ENCODE measurements at regions not wholly inside any gene's neighbourhood (a gene's known extent, or its start where the extent isn't known, plus 50 kb on each side); places are given as distances from the start of the nearest gene placed in this dataset.

DNA sequence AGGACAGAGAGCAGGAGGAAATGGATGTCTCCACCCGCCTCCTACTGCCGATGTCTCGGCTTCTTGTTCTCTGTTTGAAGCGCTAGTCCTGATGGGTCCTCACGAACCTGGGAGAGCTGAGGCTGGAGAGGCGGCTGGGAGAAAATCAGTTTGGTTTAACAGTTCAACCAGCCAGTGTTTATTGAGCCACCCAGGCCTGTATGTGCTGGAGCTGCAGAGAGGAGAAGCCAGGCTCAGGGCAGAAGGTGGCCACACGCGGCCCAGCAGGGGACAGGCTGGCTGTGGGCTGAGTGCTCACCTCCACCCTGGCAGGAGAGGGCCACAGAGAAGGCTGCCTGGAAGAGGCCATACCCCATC, 202.1 kb downstream of the CYP26B1 start:
- intact Hi-C loops (cut with micrococcal nuclease): no loop called here
- no peak for DNase-seq
- Mint-ChIP-seq H3K27me3 (no peaks in the 10 kb centered on the region), H3K4me1 (ENCODE audit: low read depth) (no peaks in the 10 kb centered on the region), H3K9me3 (no peaks in the 10 kb centered on the region), H3K27ac (no peak overlapping the region), H3K36me3 (ENCODE audit: low read depth) (no peaks in the 10 kb centered on the region), H3K4me3 (no peak overlapping the region)
- TF ChIP-seq, protein P1, sequence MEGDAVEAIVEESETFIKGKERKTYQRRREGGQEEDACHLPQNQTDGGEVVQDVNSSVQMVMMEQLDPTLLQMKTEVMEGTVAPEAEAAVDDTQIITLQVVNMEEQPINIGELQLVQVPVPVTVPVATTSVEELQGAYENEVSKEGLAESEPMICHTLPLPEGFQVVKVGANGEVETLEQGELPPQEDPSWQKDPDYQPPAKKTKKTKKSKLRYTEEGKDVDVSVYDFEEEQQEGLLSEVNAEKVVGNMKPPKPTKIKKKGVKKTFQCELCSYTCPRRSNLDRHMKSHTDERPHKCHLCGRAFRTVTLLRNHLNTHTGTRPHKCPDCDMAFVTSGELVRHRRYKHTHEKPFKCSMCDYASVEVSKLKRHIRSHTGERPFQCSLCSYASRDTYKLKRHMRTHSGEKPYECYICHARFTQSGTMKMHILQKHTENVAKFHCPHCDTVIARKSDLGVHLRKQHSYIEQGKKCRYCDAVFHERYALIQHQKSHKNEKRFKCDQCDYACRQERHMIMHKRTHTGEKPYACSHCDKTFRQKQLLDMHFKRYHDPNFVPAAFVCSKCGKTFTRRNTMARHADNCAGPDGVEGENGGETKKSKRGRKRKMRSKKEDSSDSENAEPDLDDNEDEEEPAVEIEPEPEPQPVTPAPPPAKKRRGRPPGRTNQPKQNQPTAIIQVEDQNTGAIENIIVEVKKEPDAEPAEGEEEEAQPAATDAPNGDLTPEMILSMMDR (IDR thresholded peaks at IDR 0.05): no peak
- ChIA-PET CTCF (interaction anchor here (1.5 kb wide), 1 partner anchor 22 kb away, joined by 6 read pairs; no protein-coding TSS in a partner anchor), POLR2A (no interaction called here)
- no peak for ATAC-seq

DNA sequence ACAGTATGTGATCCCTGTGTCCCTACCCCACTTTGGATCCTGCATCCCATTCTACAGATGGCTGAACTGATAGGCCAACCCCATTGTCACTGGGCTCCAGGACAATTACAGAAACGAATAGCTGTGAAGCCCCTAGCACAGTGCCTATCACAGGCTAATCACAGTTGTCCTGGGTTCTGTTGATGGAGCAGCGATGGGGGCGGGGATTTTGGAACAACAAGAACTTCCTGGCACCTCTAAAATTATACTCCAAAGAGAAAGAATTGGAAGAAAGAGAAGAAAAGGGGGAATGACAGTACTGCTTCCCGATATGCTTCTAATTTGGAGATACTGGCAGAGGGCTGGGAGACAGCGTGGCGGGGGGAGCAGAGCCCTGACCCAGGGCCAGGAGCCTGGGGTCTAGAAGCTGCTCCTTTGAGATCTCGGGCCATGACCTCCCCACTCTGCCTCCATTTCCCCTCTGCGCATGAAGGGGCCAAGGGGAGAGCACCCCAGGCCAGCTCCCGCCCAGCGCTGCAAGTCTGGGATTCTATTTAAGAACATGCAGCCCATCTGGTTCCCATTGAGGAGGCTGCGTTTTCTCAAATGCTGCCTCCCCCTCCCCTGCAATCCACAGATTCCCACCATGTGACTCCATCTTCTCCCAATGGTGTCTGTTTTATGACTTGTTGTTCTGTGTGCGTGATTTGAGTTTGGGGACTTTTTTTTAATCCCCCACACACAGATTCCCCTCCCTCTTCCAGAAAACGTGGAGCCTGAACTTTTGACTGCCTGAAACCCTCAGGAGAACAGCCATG, 202.7 kb downstream of the CYP26B1 start:
- TF ChIP-seq, protein P1 (IDR thresholded peaks at IDR 0.05): no peak
- no peak overlapping the region for H3K27ac Mint-ChIP-seq
- no peaks in the 10 kb centered on the region for H3K36me3 Mint-ChIP-seq (ENCODE audit: low read depth)
- H3K4me3 Mint-ChIP-seq: no peak overlapping the region
- H3K27me3 Mint-ChIP-seq: no peaks in the 10 kb centered on the region
- no peaks in the 10 kb centered on the region for H3K4me1 Mint-ChIP-seq (ENCODE audit: low read depth)
- POLR2A ChIA-PET: no interaction called here
- H3K9me3 Mint-ChIP-seq: no peaks in the 10 kb centered on the region
- intact Hi-C loops (cut with micrococcal nuclease): no loop called here
- ATAC-seq (no peak), DNase-seq (no peak)
- CTCF ChIA-PET: interaction anchor here (1.5 kb wide), 1 partner anchor 21 kb away, joined by 6 read pairs; no protein-coding TSS in a partner anchor

DNA sequence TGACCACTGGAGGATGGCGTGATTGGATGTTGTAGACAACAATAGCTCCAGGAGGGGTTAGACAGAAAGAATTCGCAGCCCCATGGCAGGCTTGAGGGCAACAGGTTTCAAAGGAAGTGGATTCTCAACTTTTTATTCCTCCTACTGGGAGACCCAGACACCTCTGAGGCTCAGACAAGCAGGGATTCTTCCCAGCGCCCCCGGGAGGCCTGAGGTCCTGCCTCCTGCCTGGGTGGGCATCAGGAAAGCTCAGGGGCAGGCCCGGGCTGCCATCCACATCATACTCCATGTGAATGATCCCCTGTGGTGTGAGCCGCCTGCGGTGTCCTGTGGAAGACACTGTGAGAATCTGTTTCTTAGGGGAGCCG, 203.5 kb downstream of the CYP26B1 start:
- TF ChIP-seq, protein P1 (IDR thresholded peaks at IDR 0.05): no peak
- CTCF ChIA-PET: no interaction called here
- DNase-seq (no peak), ATAC-seq (no peak)
- Mint-ChIP-seq H3K27ac (no peak overlapping the region), H3K4me1 (ENCODE audit: low read depth) (no peaks in the 10 kb centered on the region), H3K27me3 (no peaks in the 10 kb centered on the region), H3K36me3 (ENCODE audit: low read depth) (no peaks in the 10 kb centered on the region), H3K9me3 (no peaks in the 10 kb centered on the region), H3K4me3 (no peak overlapping the region)
- intact Hi-C loops (cut with micrococcal nuclease): no loop called here
- POLR2A ChIA-PET: no interaction called here

DNA sequence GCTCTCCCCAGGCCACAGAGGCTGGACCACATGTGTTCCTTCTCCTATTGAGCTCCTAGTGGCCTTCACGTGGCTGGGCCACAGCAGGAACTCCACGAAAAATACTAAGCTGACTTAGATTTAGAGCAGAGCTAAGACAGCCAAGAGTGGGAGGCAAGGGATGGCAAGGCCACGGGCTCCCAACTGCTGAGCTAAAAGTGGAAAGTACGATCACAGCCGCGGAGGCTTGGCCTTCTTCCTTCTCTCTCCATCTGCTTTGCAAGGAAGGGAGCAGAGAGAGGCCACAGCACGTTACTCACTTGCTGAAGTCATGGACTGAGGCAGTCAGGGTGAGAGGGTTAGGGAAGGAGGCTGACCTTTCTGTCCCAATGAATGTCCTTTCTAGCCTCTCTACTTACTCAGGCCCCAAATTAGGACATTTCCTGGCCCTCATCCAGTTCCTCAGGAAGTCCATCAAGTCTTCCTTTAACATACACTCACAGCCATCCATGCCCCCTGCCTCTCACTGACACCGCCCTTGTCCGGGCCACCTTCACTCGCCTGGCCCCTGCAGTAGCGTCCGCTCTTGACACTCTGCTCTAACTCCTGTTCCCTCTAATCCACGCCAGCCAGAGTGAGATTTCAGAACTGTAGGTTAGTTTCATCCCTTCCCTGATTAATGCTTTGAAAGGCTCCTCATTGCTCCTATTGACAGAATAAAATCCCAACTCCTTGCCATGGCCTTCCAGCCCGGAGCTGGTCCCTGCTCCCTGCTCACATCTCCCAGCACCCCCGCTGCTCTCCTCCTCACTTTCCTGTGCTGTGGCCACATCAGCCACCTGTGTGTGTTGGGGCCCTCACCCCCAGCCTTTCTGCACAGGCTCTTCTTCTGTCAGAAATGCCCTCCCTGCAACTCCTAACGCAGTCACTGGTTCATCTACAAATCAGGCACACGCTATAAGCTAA, 204.2 kb downstream of the CYP26B1 start:
- ATAC-seq (no peak), DNase-seq (no peak)
- H3K9me3 Mint-ChIP-seq: no peaks in the 10 kb centered on the region
- no peaks in the 10 kb centered on the region for H3K36me3 Mint-ChIP-seq (ENCODE audit: low read depth)
- peaks cover 1% of the 10 kb centered on the region for H3K27me3 Mint-ChIP-seq
- intact Hi-C loops (cut with micrococcal nuclease): no loop called here
- POLR2A ChIA-PET: no interaction called here
- H3K27ac Mint-ChIP-seq: no peak overlapping the region
- CTCF ChIA-PET: no interaction called here
- H3K4me1 Mint-ChIP-seq (ENCODE audit: low read depth): no peaks in the 10 kb centered on the region
- TF ChIP-seq, protein P1 (IDR thresholded peaks at IDR 0.05): no peak
- no peak overlapping the region for H3K4me3 Mint-ChIP-seq
